K562 (cell line): ENCODE measurements at regions not wholly inside any gene's neighbourhood (a gene's known extent, or its start where the extent isn't known, plus 50 kb on each side); places are given as distances from the start of the nearest gene placed in this dataset.

Experiments
- ATAC-seq: fragments of 200-7000 bp; cut with Tn5 transposase; 3 replicates; pipeline ENCODE4 v1.9.1; 2020; ENCODE audit warnings: moderate library complexity
- BruUV-seq: library from RNA; stranded (reverse); fragments of 400-500 nt; replicated peaks from 2 replicates; lab custom pipeline; 2021; lab: Mats Ljungman, UMichigan
- CTCF ChIA-PET: fragments of 300-600 bp; formaldehyde crosslinking; extraction: SDS; loops from one replicate; lab custom pipeline; 2021; ENCODE audit warnings: low intra/inter-chr PET ratio; lab: Yijun Ruan, JAX
- POLR2A ChIA-PET: fragments of 300-600, 350-650 bp; sonication (Branson Sonifier 250); formaldehyde crosslinking; extraction: SDS; loops from one replicate; lab custom pipeline; 2021; ENCODE audit warnings: antibody characterized with exemption, inconsistent platforms; lab: Yijun Ruan, JAX
- DNase-seq, 4 experiments: peaks; one replicate each; pipeline versions ENCODE4 v3.0.0 to v3.0.0-alpha.2; 2011 to 2018; ENCODE audit warnings: low spot score in 3 of 4, mixed read lengths in 3 of 4; ENCODE audit errors: extremely low read depth in 1 of 4
- FAIRE-seq: peaks from 2 replicates; lab custom pipeline; 2011; peaks lifted over from hg19 to GRCh38; lab: Jason Lieb, UNC
- H2AFZ ChIP-seq: 2 replicates; pipeline ENCODE4 v1.6.0; 2011; ENCODE audit warnings: low read depth, low read length, control low read depth, inconsistent platforms
- H3K27ac ChIP-seq: fragments of 200-600 bp; 3 replicates; pipeline ENCODE4 v1.8.0; 2011; ENCODE audit warnings: low read depth, mild to moderate bottlenecking, control low read depth, inconsistent platforms, low read length, moderate library complexity, mixed read lengths; ENCODE audit errors: extremely low read depth
- H3K27me3 ChIP-seq, 2 experiments: fragments of 300-600 bp in 1 of 2; 2 replicates in 1 of 2; 3 replicates in 1 of 2; pipeline versions ENCODE4 v1.6.0 to v1.8.0; 2011; ENCODE audit warnings: inconsistent platforms in 2 of 2, low read length in 2 of 2, mild to moderate bottlenecking in 1 of 2, mixed read lengths in 1 of 2, moderate library complexity in 1 of 2; ENCODE audit not compliant: control insufficient read depth in 2 of 2, insufficient read depth in 2 of 2
- H3K36me3 ChIP-seq: fragments of 300-600 bp; 3 replicates; pipeline ENCODE4 v1.8.0; 2011; ENCODE audit warnings: mild to moderate bottlenecking, low read length, inconsistent platforms; ENCODE audit not compliant: control insufficient read depth, insufficient read depth
- H3K4me1 ChIP-seq, 2 experiments: fragments of 200-600 bp in 1 of 2; replicated peaks in 1 of 2; 2 replicates in 1 of 2; 3 replicates in 1 of 2; pipeline versions ENCODE4 v1.5.1 to v1.8.0; 2011; ENCODE audit warnings: inconsistent platforms in 2 of 2, low read length in 2 of 2, mild to moderate bottlenecking in 1 of 2, mixed read lengths in 1 of 2, moderate library complexity in 1 of 2; ENCODE audit not compliant: control insufficient read depth in 2 of 2, insufficient read depth in 2 of 2
- H3K4me2 ChIP-seq: 2 replicates; pipeline ENCODE4 v1.6.1; 2011; ENCODE audit warnings: low read length, control low read depth, inconsistent platforms, mixed read lengths; ENCODE audit not compliant: insufficient read depth
- H3K4me3 ChIP-seq: fragments of 200-600 bp; sonication (generic), shearing (Covaris generic); 2 replicates; pipeline ENCODE4 v1.5.1; 2016; ENCODE audit warnings: control low read depth, inconsistent platforms
- H3K79me2 ChIP-seq: fragments of 200-600 bp; 3 replicates; pipeline ENCODE4 v1.8.0; 2011; ENCODE audit warnings: low read length, inconsistent platforms; ENCODE audit not compliant: control insufficient read depth, insufficient read depth
- H3K9ac ChIP-seq, 2 experiments: 2 replicates each; pipeline versions ENCODE4 v1.6.0 to v1.6.1; 2011; ENCODE audit warnings: low read depth in 2 of 2, low read length in 2 of 2, control low read depth in 1 of 2, inconsistent platforms in 1 of 2, mild to moderate bottlenecking in 1 of 2, mixed read lengths in 1 of 2; ENCODE audit not compliant: insufficient read depth in 1 of 2
- H3K9me1 ChIP-seq: one replicate; pipeline ENCODE4 v1.6.0; 2011; ENCODE audit warnings: inconsistent platforms, mild to moderate bottlenecking, low read length, moderate library complexity; ENCODE audit not compliant: control insufficient read depth, insufficient read depth
- H3K9me3 ChIP-seq: replicated peaks from 2 replicates; pipeline ENCODE4 v1.5.1; 2011; ENCODE audit warnings: low read depth, low read length, inconsistent platforms; ENCODE audit not compliant: control insufficient read depth, insufficient read depth
- H4K20me1 ChIP-seq: replicated peaks from 2 replicates; pipeline ENCODE4 v1.6.1; 2011; ENCODE audit warnings: low read length, inconsistent platforms, mixed read lengths; ENCODE audit not compliant: control insufficient read depth, insufficient read depth
- BRCA1 ChIP-seq, 2 experiments: fragments of 450-650 bp in 1 of 2; sonication (generic) in 1 of 2; formaldehyde crosslinking in 1 of 2; IDR thresholded peaks; 2 replicates each; pipeline versions ENCODE4 v1.5.0 to v1.6.1; 2017 to 2020; ENCODE audit warnings: mild to moderate bottlenecking in 1 of 2, missing genetic modification reagents in 1 of 2
- CXXC5 ChIP-seq: fragments of 250-450 bp; sonication (Bioruptor Pico); IDR thresholded peaks from 2 replicates; pipeline ENCODE4 v1.8.0; 2022; ENCODE audit warnings: inconsistent platforms, mild to moderate bottlenecking, moderate library complexity
- EZH2 ChIP-seq: IDR thresholded peaks from 2 replicates; pipeline ENCODE4 v1.6.1; 2012; ENCODE audit warnings: low read depth, mild to moderate bottlenecking, inconsistent platforms, low read length, borderline replicate concordance
- FOS ChIP-seq: IDR thresholded peaks from 3 replicates; pipeline ENCODE4 v1.6.1; 2011; ENCODE audit not compliant: insufficient read length; ENCODE audit errors: extremely low read depth
- OTX1 ChIP-seq: fragments of 450-650 bp; formaldehyde crosslinking; IDR thresholded peaks from 2 replicates; pipeline ENCODE4 v1.4.0; 2022; ENCODE audit warnings: mild to moderate bottlenecking
- SMAD4 ChIP-seq: fragments of 250-450 bp; sonication (Bioruptor Pico); conservative IDR thresholded peaks from 2 replicates; pipeline ENCODE4 v1.8.0; 2021; ENCODE audit warnings: inconsistent platforms, mild to moderate bottlenecking, moderate library complexity
- ZC3H4 ChIP-seq: sonication (generic); formaldehyde crosslinking; IDR thresholded peaks from 2 replicates; pipeline ENCODE4 v1.9.0; 2021; ENCODE audit warnings: missing genetic modification reagents, borderline replicate concordance
- ZNF133 ChIP-seq: fragments of 250-450 bp; sonication (Bioruptor Pico); IDR thresholded peaks from 2 replicates; pipeline ENCODE4 v1.4.0; 2020; ENCODE audit warnings: mild to moderate bottlenecking
- ZNF232 ChIP-seq: sonication (generic); formaldehyde crosslinking; IDR thresholded peaks from 2 replicates; pipeline ENCODE4 v1.8.0; 2022; ENCODE audit warnings: mild to moderate bottlenecking, missing genetic modification reagents
- ZNF766 ChIP-seq: fragments of 200-800 bp; sonication (Bioruptor generic); conservative IDR thresholded peaks from 2 replicates; pipeline ENCODE4 v1.6.1; 2016; ENCODE audit warnings: missing genetic modification characterization, missing compliant biosample characterization
- WGBS: fragments of 100-300 bp; shearing (Covaris generic); methylation state at CpG from one replicate; pipeline ENCODE4 v1.1.6; 2016; ENCODE audit warnings: low coverage, mixed read lengths; ENCODE audit not compliant: insufficient coverage; ENCODE audit errors: missing lambda C conversion rate; 5-methylcytosine and 5-hydroxymethylcytosine counted together
- in situ Hi-C: fragments of 300-500 bp; cut with MboI; formaldehyde crosslinking; loops from 4 replicates; pipeline ENCODE4 v1.15.0; 2018; ENCODE audit warnings: inconsistent platforms, mixed read lengths
- intact Hi-C: fragments of 100-400 bp; cut with micrococcal nuclease; formaldehyde crosslinking; loops from 2 replicates; pipeline ENCODE4 v1.14.2; 2022
- TF ChIP-seq, protein P1 (sequence below): fragments of 450-650 bp; formaldehyde crosslinking; IDR thresholded peaks from 2 replicates; pipeline ENCODE4 v1.4.0; 2022; ENCODE audit warnings: missing genetic modification characterization
- TF ChIP-seq, protein P2 (sequence below), 2 experiments: fragments of 450-650 bp; formaldehyde crosslinking in 1 of 2; IDR thresholded peaks; 2 replicates each; pipeline versions ENCODE4 v1.4.0 to v1.6.1; 2014 to 2020; ENCODE audit warnings: mild to moderate bottlenecking in 2 of 2, borderline replicate concordance in 1 of 2, low read depth in 1 of 2

- FAIRE-seq, result no peak
- Histone ChIP-seq H3K79me2 (no peaks in the 10 kb centered on the region), H3K9me3 (no peaks in the 10 kb centered on the region), H3K9me1 (no peaks in the 10 kb centered on the region), H3K4me2 (no peak overlapping the region), H3K36me3 (no peaks in the 10 kb centered on the region), H4K20me1 (no peaks in the 10 kb centered on the region), H3K27ac (no peak overlapping the region)
- intact Hi-C loops, result no loop called here
- no peak for ATAC-seq
- POLR2A ChIA-PET, result no interaction called here
- 4% methylated on average over 2 of the region's 2 CpGs for WGBS
- no TSS peak for BruUV-seq
- TF ChIP-seq, protein P1, sequence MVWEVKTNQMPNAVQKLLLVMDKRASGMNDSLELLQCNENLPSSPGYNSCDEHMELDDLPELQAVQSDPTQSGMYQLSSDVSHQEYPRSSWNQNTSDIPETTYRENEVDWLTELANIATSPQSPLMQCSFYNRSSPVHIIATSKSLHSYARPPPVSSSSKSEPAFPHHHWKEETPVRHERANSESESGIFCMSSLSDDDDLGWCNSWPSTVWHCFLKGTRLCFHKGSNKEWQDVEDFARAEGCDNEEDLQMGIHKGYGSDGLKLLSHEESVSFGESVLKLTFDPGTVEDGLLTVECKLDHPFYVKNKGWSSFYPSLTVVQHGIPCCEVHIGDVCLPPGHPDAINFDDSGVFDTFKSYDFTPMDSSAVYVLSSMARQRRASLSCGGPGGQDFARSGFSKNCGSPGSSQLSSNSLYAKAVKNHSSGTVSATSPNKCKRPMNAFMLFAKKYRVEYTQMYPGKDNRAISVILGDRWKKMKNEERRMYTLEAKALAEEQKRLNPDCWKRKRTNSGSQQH (CRISPR knock-in tag), result no peak
- no peak for TF ChIP-seq ZNF232 (CRISPR knock-in tag)
- no peak for TF ChIP-seq EZH2
- TF ChIP-seq BRCA1 (IDR thresholded peaks at IDR 0.05), result no peak
- TF ChIP-seq BRCA1 (CRISPR knock-in tag; IDR thresholded peaks at IDR 0.05), result no peak
- TF ChIP-seq ZNF133, result no peak
- no peak for TF ChIP-seq ZNF766 (CRISPR knock-in tag)
- TF ChIP-seq CXXC5, result no peak
- TF ChIP-seq ZC3H4, result no peak
- TF ChIP-seq OTX1 (CRISPR knock-in tag), result no peak
- TF ChIP-seq SMAD4, result no peak
- TF ChIP-seq, protein P2, sequence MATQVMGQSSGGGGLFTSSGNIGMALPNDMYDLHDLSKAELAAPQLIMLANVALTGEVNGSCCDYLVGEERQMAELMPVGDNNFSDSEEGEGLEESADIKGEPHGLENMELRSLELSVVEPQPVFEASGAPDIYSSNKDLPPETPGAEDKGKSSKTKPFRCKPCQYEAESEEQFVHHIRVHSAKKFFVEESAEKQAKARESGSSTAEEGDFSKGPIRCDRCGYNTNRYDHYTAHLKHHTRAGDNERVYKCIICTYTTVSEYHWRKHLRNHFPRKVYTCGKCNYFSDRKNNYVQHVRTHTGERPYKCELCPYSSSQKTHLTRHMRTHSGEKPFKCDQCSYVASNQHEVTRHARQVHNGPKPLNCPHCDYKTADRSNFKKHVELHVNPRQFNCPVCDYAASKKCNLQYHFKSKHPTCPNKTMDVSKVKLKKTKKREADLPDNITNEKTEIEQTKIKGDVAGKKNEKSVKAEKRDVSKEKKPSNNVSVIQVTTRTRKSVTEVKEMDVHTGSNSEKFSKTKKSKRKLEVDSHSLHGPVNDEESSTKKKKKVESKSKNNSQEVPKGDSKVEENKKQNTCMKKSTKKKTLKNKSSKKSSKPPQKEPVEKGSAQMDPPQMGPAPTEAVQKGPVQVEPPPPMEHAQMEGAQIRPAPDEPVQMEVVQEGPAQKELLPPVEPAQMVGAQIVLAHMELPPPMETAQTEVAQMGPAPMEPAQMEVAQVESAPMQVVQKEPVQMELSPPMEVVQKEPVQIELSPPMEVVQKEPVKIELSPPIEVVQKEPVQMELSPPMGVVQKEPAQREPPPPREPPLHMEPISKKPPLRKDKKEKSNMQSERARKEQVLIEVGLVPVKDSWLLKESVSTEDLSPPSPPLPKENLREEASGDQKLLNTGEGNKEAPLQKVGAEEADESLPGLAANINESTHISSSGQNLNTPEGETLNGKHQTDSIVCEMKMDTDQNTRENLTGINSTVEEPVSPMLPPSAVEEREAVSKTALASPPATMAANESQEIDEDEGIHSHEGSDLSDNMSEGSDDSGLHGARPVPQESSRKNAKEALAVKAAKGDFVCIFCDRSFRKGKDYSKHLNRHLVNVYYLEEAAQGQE (IDR thresholded peaks at IDR 0.05; ENCODE audit: borderline replicate concordance), result no peak
- TF ChIP-seq, protein P2 (CRISPR knock-in tag; IDR thresholded peaks at IDR 0.05; ENCODE audit: low read depth), result no peak
- TF ChIP-seq FOS, result no peak
- TF ChIP-seq, all 486 proteins: peak for 0
- Histone ChIP-seq H3K9ac (no peak overlapping the region), H3K4me1 (no peaks in the 10 kb centered on the region; a peak in 1 of 5 replicates), H3K27me3 (no peaks in the 10 kb centered on the region; a peak in 1 of 5 replicates), H3K4me3 (no peak overlapping the region), H2AFZ (no peak overlapping the region)
- CTCF ChIA-PET, result no interaction called here
- no peak for DNase-seq
- in situ Hi-C loops, result no loop called here
Measured at GRCh38 chr15:69758291-69758771, 305.7 kb downstream of the RPLP1 start.
